Naive thymus-derived CD8-positive, alpha-beta T cell (primary cell): ENCODE measurements at regions not wholly inside any gene's neighbourhood (a gene's known extent, or its start where the extent isn't known, plus 50 kb on each side); places are given as distances from the start of the nearest gene placed in this dataset.

ENCODE experiments used
- ATAC-seq, 2 donors: fragments of 150-1000 bp; cut with Tn5 transposase in 1 of 2; sonication (Bioruptor Pico), chemical (Tn5 transposase) in 1 of 2; 1 replicate in 1 of 2; 2 replicates in 1 of 2; pipeline ENCODE4 v1.10.0; 2021; ENCODE audit warnings: mild to moderate bottlenecking in 2 of 2, moderate library complexity in 2 of 2
- POLR2A ChIA-PET: fragments of 350-600 bp; sonication (Branson Sonifier 250); formaldehyde crosslinking; loops from one replicate; lab custom pipeline; 2021; ENCODE audit warnings: antibody characterized with exemption; lab: Charles Lee
- DNase-seq, 10 donors: peaks; one replicate each; pipeline versions ENCODE4 v3.0.0 to v3.0.0-alpha.2; 2020 to 2022
- H3K27ac Mint-ChIP-seq, 10 donors: one replicate each; pipeline ENCODE4 v1.8.0; 2020 to 2022; ENCODE audit warnings: mild to moderate bottlenecking in 10 of 10, mixed read lengths in 10 of 10, moderate library complexity in 4 of 10, inconsistent platforms in 1 of 10
- H3K27me3 Mint-ChIP-seq, 5 donors: one replicate each; pipeline ENCODE4 v1.8.0; 2021 to 2022; ENCODE audit warnings: mixed read lengths in 5 of 5
- H3K36me3 Mint-ChIP-seq, 3 donors: one replicate each; pipeline ENCODE4 v1.8.0; 2020 to 2022; ENCODE audit warnings: mixed read lengths in 3 of 3, mild to moderate bottlenecking in 2 of 3, inconsistent platforms in 1 of 3
- H3K4me1 Mint-ChIP-seq, 4 donors: one replicate each; pipeline ENCODE4 v1.8.0; 2021 to 2022; ENCODE audit warnings: mixed read lengths in 4 of 4
- H3K4me3 Mint-ChIP-seq, 10 donors: one replicate each; pipeline ENCODE4 v1.8.0; 2020 to 2022; ENCODE audit warnings: mild to moderate bottlenecking in 10 of 10, mixed read lengths in 10 of 10, moderate library complexity in 6 of 10, inconsistent platforms in 1 of 10
- H3K9me3 Mint-ChIP-seq, 9 donors: one replicate each; pipeline ENCODE4 v1.8.0; 2020 to 2022; ENCODE audit warnings: mixed read lengths in 9 of 9, mild to moderate bottlenecking in 3 of 9, inconsistent platforms in 1 of 9, moderate library complexity in 1 of 9

DNA sequence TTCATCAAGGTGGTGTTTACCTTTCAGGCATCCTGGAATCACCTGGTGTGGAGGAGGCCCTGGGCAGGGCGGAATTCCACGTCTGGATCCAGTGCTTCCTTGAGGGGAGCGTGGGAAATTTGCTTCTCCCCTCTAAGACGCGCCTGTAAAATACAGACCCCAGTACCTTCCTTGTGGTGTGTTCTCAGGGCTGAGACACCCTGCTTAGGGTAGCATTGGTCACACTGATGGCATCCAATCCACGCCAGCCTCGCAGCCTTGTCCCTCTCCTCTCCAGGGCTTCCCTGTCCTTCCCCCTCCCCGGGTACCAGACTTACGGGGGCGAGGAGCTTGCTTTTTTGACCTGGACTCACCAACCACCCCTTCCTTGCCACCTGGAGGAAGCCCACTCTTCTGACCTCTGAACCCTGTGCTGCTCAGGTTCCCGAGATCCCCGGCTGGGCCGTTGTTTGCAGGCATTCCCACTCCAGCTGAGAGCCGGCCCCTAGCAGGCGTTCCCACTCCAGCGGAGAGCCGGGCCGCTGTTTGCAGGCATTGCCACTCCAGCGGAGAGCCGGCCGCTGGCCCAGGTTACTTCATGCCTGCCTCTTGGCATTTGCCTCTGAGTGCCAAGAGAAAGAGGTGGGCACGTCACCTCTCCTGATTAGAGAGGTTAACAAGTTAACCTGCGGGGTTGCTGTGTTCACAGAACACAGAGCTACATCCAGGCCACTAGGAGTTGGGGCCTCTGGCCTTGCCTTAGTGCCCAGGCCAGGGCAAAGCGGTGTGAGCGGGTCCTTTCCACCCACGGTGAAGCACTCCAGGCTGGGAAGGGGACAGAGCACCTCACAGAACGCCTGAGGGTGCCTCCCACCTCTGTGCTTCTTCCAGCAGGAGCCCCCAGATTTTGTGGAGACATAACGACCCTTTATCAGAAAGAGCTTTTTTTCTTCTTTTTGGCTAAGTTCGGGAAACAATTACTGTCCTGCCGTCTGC, 254.0 kb upstream of the PPP2R2D start:
- H3K9me3 Mint-ChIP-seq: peaks cover 0 to 5% (median 0%) of the 10 kb centered on the region in 9 donors
- DNase-seq (no peak), ATAC-seq (no peak)
- H3K4me3 Mint-ChIP-seq: no peak overlapping the region
- H3K27me3 Mint-ChIP-seq: peaks cover 2 to 52% (median 24%) of the 10 kb centered on the region in 5 donors
- H3K4me1 Mint-ChIP-seq: peaks cover 0 to 3% (median 1%) of the 10 kb centered on the region in 4 donors
- no peaks in the 10 kb centered on the region for H3K36me3 Mint-ChIP-seq
- POLR2A ChIA-PET: no interaction called here
- no peak overlapping the region for H3K27ac Mint-ChIP-seq

DNA sequence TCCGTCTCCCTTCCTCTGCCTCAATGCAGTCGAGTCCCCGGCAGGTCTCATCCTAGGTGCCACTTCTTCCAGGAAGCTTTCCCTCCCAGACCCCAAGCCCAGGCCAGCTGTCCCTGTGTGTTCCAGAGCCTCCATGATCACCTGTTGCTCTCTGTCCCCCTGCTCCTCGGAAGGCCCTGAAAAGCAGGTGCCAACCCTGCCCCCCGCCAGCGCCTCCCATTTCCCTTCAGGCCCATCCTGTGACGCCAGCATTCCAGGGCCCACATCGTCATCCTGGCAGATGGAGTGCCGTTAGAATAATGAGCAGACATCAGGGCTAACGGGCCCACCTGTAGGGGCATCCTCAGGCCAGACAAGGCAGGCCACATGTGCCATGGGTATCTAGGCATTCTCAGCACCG, 253.0 kb upstream of the PPP2R2D start:
- DNase-seq (no peak), ATAC-seq (no peak)
- H3K36me3 Mint-ChIP-seq: no peaks in the 10 kb centered on the region
- H3K4me1 Mint-ChIP-seq: peaks cover 3 to 7% (median 5%) of the 10 kb centered on the region in 4 donors
- H3K27ac Mint-ChIP-seq: peak overlapping the region in 1 of 10 donors; percentile 45
- H3K27me3 Mint-ChIP-seq: peaks cover 4 to 54% (median 29%) of the 10 kb centered on the region in 5 donors
- H3K4me3 Mint-ChIP-seq: no peak overlapping the region
- H3K9me3 Mint-ChIP-seq: peaks cover 0 to 5% (median 0%) of the 10 kb centered on the region in 9 donors
- POLR2A ChIA-PET: no interaction called here

DNA sequence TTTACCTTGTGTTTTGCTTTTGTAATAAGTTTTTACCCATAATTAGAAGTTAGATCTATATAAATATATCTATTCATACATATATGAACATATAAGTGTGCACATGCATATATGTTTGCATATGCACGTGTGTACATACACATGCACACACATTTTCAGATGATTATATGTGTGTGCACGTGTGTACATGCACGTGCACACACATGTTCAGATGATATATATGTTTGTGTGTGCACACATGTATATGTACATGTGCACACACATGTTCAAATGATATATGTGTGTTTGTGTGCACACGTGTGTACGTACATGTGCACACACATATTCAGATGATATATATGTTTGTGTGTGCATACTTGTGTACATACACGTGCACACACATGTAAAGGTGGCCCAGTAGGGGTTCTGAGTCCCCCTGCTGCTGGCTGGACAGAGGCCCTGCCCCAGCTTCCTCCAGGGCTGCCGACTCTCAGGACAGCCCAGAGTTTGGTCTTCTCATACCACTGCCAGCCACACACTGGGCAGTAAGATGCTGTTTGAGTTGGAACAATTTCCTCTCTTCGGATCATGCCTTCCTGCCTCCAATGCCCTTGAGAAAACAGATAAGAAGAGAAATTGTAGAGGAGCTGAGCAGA, 252.3 kb upstream of the PPP2R2D start:
- no peak overlapping the region for H3K27ac Mint-ChIP-seq
- POLR2A ChIA-PET: no interaction called here
- H3K27me3 Mint-ChIP-seq: peaks cover 5 to 62% (median 33%) of the 10 kb centered on the region in 5 donors

DNA sequence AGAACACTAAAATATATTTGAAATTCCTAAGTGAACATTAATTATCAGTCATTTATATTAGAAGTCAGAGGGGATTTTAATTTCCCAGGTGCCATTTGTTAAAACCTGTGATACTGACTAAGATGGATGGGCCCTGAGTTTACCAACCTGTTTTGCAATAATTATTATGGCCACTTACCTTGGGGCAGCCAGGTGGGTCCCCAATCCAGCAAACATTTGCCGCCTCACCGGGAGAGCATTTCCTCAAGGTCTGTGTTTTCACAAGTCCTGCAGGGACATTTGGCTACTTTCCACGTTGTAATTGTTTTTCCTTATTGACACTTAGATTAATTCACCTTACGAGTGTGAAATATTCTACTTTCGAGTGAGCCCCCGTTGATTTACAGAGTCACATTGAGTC, 251.2 kb upstream of the PPP2R2D start:
- Mint-ChIP-seq H3K9me3 (peaks cover 0 to 5% (median 0%) of the 10 kb centered on the region in 9 donors), H3K4me1 (peaks cover 3 to 9% (median 6%) of the 10 kb centered on the region in 4 donors), H3K4me3 (no peak overlapping the region), H3K27me3 (peaks cover 9 to 72% (median 39%) of the 10 kb centered on the region in 5 donors), H3K36me3 (no peaks in the 10 kb centered on the region), H3K27ac (no peak overlapping the region)
- DNase-seq: no peak
- ATAC-seq: no peak
- POLR2A ChIA-PET: no interaction called here

More for the DNA sequence above, 252.3 kb upstream of the PPP2R2D start:
- Mint-ChIP-seq H3K4me1 (peaks cover 3 to 8% (median 6%) of the 10 kb centered on the region in 4 donors), H3K9me3 (peaks cover 0 to 5% (median 0%) of the 10 kb centered on the region in 9 donors), H3K4me3 (no peak overlapping the region), H3K36me3 (no peaks in the 10 kb centered on the region)
- DNase-seq: no peak
- no peak for ATAC-seq

DNA sequence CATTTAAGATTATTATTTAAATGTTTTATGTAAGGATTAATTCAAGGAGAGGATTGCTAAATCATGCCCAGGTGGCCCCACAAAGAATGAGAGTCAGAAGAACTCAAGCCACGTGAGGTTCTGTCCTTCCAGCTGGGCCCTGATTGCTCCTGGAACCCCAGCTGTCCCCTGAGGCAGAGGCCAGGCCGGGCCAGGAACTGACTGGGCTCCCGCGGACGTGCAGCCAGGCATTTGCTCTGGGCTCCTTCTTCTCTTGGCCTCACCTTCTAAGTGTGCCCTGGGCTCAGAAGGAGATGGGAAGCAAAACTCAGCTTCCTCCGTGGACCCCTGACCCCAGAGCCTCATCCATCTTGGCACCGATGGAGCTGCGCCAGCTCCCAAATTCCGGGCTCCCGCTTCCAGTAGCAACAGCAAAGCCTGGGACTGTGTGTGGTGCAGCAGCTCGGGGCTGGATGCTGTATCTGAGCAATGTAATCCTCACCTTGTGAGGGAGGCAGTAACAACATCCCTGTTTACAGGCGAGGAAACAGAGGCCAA, 250.6 kb upstream of the PPP2R2D start:
- H3K27ac Mint-ChIP-seq: no peak overlapping the region
- H3K9me3 Mint-ChIP-seq: peaks cover 0 to 5% (median 0%) of the 10 kb centered on the region in 9 donors
- DNase-seq: no peak
- H3K27me3 Mint-ChIP-seq: peaks cover 9 to 69% (median 39%) of the 10 kb centered on the region in 5 donors
- H3K4me1 Mint-ChIP-seq: peaks cover 3 to 9% (median 6%) of the 10 kb centered on the region in 4 donors
- H3K4me3 Mint-ChIP-seq: no peak overlapping the region
- POLR2A ChIA-PET: no interaction called here
- H3K36me3 Mint-ChIP-seq: no peaks in the 10 kb centered on the region
- no peak for ATAC-seq

DNA sequence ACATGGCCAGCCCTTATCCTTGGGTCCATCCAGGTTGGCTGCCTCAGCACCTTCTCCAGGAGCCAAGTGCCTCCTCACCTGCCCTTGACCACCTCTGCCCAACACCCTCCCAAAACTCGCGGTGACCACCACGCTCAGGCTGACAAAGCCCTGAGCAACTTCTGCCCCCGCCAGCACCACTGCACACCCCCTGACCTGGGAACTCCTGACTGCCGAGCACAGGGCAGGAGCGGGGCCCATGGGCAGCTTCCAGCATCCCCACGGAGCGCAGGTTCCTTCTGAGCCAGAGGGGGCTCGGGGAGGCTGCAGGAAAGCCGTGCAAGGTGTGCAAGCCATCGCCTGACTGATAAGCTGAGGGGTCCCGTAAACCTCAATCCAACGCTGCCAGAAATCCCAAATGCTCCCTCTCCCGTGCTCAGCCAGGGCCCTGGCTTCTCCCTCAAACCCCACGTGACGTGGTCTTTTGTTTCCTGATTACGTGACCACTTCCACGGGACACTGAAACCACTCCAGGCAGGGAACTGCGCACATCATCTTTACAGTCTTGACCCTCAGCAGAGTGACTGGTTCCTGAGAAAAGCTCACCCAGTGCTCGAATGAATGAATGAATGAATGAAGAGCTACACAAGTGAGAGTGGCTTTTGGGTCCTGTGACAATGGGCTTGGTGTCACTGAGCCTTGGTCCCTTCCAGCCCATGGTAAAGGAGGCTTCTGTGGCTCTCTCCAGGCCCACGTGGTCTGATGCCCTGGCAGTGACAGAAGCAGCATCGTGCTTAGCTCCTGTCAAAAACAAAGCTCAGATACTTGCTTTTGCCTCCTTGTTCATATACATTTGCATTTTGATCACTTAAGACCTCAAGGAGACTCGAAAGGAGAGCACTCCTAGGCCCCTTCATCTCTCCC, 249.8 kb upstream of the PPP2R2D start:
- Mint-ChIP-seq H3K36me3 (no peaks in the 10 kb centered on the region), H3K9me3 (peaks cover 0 to 3% (median 0%) of the 10 kb centered on the region in 9 donors), H3K27me3 (peaks cover 9 to 61% (median 39%) of the 10 kb centered on the region in 5 donors), H3K4me3 (no peak overlapping the region), H3K27ac (no peak overlapping the region), H3K4me1 (peaks cover 3 to 9% (median 6%) of the 10 kb centered on the region in 4 donors)
- DNase-seq: no peak
- ATAC-seq: no peak
- POLR2A ChIA-PET: no interaction called here

DNA sequence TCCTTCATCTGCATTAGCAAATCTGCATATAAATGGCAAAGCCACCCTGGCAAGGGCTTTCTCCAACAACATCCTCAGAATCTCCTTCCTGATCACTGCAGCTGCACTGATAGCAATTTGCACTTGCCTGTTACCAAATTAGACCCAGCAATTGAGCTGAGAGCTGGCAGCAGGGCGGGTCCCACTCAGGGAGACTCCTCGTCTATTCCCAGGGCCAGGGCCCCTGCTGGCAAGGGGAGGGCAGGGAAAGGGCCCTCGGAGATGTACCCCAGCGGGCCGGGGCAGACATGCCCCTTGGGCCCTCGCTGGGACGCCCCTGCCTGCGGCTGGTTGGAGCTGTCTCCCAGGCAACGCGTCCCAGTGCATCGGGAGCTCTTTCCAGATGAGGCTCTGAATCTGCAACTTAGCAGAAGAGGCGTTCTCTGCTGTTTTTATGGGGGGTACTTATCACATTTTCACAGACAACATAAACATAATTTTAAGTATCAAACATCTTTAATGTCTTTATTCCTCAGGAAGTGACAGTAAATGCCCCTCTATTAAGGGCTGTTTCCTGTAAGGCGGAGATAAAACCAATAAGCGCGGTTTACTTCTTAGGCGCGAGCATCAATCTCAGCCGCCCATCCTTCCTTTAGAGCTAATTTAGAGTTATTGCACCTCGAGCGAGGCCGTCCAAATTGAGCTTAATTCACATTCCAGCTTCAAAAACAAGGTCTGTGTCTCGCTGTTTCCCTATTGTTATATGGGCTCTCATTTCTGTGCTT, 249.0 kb upstream of the PPP2R2D start:
- DNase-seq: no peak
- no peak for ATAC-seq
- H3K4me3 Mint-ChIP-seq: peak overlapping the region in 2 of 10 donors; percentile 13 to 64
- peaks cover 9 to 55% (median 37%) of the 10 kb centered on the region in 5 donors for H3K27me3 Mint-ChIP-seq
- peaks cover 3 to 9% (median 6%) of the 10 kb centered on the region in 4 donors for H3K4me1 Mint-ChIP-seq
- H3K36me3 Mint-ChIP-seq: no peaks in the 10 kb centered on the region
- peak overlapping the region in 1 of 10 donors; percentile 31 for H3K27ac Mint-ChIP-seq
- POLR2A ChIA-PET: no interaction called here
- no peaks in the 10 kb centered on the region for H3K9me3 Mint-ChIP-seq

DNA sequence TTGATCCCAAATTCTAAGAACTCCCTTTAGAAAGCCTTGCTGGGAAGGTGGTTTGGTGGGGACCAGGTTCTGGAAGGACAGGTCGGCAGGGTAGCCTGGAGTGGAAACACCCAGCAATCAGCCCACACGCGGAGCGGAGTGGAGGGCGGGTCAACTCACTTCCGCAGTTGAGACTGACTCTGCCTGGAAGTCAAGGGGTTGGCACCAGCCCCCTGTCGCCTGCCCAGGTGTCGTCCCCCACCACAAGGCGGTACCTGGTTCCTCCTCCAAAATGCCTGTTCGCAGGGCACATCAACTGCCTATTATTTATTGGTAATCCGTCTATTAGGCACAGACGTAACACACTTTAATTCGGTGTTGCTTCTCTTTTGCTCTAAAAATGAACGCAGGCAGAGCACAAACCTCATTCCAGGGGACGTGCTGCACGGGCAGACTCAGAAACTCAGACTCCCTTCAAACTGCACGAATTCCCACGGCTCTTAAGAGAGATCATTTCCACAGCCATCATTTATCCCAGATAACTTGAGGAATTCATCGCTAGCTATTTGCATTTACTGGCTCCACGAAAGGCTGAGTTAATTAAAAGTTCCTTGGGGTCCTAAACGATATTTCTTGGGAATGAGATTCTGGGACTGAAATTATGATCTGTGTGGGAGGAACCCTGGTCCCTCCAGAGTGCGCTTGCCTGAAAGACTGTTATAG, 248.2 kb upstream of the PPP2R2D start:
- ATAC-seq (no peak), DNase-seq (no peak)
- Mint-ChIP-seq H3K36me3 (no peaks in the 10 kb centered on the region), H3K27ac (no peak overlapping the region), H3K9me3 (no peaks in the 10 kb centered on the region), H3K4me3 (peak overlapping the region in 2 of 10 donors; percentile 13 to 64), H3K4me1 (peaks cover 3 to 9% (median 6%) of the 10 kb centered on the region in 4 donors), H3K27me3 (peaks cover 9 to 52% (median 35%) of the 10 kb centered on the region in 5 donors)
- POLR2A ChIA-PET: no interaction called here

DNA sequence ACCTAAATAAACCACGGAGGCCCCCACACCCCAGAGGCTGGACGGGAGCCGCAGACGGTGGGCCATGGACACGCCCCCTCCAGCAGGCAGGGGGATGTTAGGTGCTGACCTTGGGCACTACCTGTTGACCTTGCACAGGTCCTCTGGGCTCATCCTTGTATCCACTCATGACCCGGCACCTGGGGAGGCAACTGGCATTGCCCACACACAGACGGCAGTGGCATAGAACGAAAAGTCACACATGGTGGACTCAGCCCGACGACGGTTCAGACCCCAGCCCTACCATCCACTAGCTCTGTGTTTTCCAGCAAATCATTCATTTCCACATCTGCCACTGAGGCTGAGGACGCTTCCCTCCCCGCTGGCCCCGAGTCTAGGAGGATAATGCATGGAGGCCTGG, 247.7 kb upstream of the PPP2R2D start:
- H3K9me3 Mint-ChIP-seq: no peaks in the 10 kb centered on the region
- no peak overlapping the region for H3K27ac Mint-ChIP-seq
- no peak for DNase-seq
- no peak overlapping the region for H3K4me3 Mint-ChIP-seq
- POLR2A ChIA-PET: no interaction called here
- peaks cover 3 to 9% (median 6%) of the 10 kb centered on the region in 4 donors for H3K4me1 Mint-ChIP-seq
- H3K36me3 Mint-ChIP-seq: no peaks in the 10 kb centered on the region
- peaks cover 9 to 46% (median 30%) of the 10 kb centered on the region in 5 donors for H3K27me3 Mint-ChIP-seq
- ATAC-seq: no peak

DNA sequence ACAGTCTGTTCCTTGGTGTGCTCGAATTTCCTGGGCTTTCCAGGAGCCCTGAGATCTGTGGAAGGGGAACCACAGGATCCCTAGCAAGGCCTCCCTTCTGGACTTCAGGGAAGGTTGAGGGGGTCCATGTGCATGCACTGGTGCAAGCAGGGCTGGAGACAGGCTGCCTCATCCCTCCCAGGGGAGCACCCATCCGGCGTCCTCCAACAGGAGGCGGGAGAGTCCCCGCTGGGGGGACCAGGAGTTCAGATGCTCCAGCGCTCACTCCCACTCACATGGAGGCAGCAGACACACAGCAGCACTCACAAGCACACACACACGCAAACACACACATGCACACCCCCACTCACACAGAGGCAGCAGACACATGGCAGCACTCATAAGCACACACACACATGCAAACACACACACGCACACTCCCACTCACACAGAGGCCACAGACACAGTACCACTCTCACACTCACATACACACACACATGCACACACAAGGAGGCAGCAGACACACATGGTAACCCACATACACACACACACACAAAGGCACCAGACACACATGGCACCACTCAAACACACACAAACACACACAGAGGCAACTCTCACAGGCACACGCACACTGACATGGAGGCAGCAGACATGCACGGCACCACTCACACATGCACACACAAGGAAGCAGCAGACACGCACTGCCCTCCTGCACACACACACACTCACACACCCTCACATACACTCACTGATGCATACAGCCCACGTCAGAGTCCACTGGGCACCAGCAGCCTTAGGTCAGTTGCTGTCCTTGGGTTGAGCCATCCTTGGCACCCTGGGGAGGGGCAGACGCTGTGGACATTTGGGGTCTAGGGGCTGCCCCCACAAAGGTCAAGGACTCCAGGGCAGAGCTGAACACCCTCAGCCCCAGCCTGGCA, 247.0 kb upstream of the PPP2R2D start:
- DNase-seq: no peak
- Mint-ChIP-seq H3K4me1 (peaks cover 3 to 9% (median 6%) of the 10 kb centered on the region in 4 donors), H3K9me3 (no peaks in the 10 kb centered on the region), H3K27ac (no peak overlapping the region), H3K4me3 (peak overlapping the region in 1 of 10 donors; percentile 5), H3K36me3 (no peaks in the 10 kb centered on the region), H3K27me3 (peaks cover 9 to 40% (median 31%) of the 10 kb centered on the region in 5 donors)
- ATAC-seq: no peak
- POLR2A ChIA-PET: no interaction called here
